HG02610 (cell line): ENCODE measurements at regions not wholly inside any gene's neighbourhood (a gene's known extent, or its start where the extent isn't known, plus 50 kb on each side); places are given as distances from the start of the nearest gene placed in this dataset.
"Not testable (repeated sequence)": the region's sequence is repeated elsewhere in the genome, so short reads cannot be mapped to it uniquely, and the experiment has no call there.

Experiments used
- ATAC-seq: cut with Tn5 transposase; IDR thresholded peaks from one replicate; pipeline ENCODE4 v1.9.1; 2021; ENCODE audit warnings: mild to moderate bottlenecking, moderate library complexity; ENCODE audit not compliant: unreplicated experiment

DNA sequence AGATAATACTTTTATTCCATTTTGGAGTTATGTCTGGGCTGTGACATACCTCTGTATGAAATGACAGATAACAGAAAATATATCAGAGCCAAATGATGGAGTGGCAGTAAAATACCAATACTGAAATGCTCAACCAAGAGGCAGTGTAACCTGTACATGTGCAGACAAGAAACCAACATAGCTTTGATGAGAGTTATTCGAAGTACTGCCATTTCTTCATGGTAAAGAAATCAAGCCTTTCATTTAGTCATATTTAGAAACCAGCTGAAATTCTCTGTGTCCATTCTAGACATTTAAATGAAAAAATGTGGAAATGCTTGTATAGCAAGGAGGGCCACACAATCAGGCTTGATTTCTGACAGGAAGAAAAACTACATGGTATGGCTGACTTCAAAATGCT lies 127.1 kb upstream of the PTPRZ1 start:
- ATAC-seq: no peak

DNA sequence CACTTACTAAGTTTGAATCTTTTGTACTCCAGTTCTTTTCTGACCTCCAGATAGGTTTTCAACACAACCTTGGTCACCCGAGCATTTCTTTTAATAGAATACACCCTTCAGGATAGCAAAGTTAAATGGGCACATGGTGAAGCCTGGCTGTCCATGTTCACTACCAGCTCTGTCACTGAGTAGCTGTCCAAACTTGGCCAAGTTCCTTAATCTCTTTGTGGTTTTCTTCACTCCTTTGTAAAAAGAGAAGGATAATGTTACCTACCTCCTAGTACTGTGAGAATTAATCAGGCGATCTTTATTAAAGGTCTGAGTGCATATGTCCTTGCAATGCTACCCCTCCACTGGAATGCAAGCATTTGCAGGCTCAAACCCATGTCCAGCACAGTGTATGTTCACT lies 128.1 kb upstream of the PTPRZ1 start:
- ATAC-seq: no peak

- ATAC-seq: no peak
These were observed 128.6 kb upstream of the PTPRZ1 start for GRCh38 chr7:121744319-121744718.

DNA sequence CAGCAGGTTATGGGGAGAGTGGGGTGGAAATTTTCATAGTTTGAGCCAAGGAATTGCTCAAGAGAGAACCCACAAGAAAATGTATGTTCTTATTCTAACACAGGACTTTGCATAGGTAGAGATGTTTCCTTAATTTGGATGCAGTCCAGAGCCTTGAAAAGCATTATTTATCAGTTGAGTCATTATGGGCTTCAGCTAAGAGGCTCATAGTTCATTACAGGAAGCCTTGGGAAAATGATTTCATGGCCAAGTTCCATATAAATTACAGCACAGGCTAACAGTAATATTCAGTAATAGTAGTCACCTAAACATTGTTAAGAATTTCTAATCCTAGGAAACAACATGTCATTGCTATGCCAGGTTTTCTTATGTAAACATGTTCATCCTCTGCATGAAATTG lies 131.1 kb upstream of the PTPRZ1 start:
- no peak for ATAC-seq

DNA sequence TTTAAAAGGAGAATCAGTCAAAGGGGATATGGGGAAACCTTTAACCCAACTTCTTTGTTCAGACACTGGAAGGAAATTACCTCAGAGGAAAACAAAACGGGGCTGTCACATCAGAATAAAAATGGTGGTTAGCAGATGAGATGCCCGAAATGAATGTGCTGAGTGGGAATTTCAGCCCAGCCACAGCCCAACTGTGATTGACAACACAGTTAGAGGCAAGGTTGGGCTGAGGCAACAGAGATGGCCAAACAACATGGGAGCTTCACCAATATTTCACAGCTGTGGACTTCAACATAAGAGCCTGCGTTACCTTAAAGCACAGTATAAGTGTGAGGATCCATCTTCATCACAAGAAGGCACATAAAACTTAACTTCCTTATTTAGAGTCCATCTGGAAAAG lies 133.5 kb upstream of the PTPRZ1 start:
- ATAC-seq: no peak

GRCh38 chr7:121730869-121731268 lies 142.1 kb upstream of the PTPRZ1 start:
- ATAC-seq: no peak

DNA sequence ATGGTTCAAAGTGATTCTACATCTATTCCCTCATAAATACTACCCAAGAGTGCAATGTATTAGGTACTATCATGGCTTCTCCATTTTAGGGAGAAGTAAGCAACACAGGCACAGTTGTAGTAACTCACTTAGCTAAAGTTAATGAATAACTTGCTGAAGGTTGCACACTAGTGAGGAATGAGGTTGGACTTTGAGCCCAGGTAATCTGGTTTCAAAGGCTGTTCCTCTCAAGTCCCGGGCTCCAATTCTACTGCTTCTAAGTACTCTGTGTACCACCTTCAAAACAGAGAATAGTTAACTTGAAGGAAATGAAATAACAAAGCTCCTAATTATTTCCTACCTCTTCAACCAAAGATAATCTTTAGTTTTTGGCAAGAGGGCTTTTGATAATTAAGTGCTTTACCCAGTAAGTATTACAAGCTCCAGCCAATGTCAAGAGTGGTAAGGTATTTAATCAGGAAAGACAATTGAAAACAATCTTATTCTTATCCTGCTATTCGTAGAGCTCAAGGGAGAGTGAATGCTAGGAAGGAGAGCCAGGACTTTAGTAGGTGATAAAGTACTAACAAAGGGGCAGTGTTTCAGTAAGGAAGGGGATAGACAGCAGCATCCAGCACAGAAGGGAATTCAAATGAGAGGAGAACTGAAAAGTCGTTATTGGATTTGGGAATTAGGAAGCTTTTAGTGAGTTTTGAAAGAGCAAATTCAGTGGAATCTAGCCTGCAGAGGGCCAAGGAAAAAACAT lies 158.2 kb upstream of the PTPRZ1 start:
- ATAC-seq: no peak

GRCh38 chr7:121712961-121713360 lies 160.0 kb upstream of the PTPRZ1 start:
- ATAC-seq: not testable (repeated sequence)

- no peak for ATAC-seq
These were observed 175.1 kb upstream of the PTPRZ1 start for GRCh38 chr7:121697731-121698316.

- ATAC-seq: no peak
These were observed 176.0 kb upstream of the PTPRZ1 start for GRCh38 chr7:121696954-121697353.

DNA sequence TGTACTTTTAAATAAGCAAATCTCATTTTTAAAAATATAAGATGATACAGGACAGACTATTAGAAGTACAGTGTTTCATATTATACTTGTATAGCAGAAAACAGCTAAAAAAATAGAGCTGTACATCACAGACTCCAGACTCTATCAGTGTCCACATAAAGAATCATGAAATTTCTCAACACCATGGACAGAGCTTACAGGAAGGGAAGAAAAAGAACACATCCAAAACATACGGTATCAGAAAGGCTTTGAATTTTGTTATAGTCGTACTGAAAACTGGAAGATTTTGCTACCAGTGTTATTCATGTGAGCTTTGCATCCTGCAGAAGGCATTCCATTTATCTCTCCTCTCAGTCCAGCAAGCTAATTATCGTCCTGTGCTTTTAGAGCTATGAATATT lies 183.2 kb upstream of the PTPRZ1 start:
- no peak for ATAC-seq

- ATAC-seq: no peak
These were observed 191.3 kb upstream of the PTPRZ1 start for GRCh38 chr7:121681700-121682099.

- no peak for ATAC-seq
These were observed 196.8 kb upstream of the PTPRZ1 start for GRCh38 chr7:121676168-121676567.

GRCh38 chr7:121674455-121674854 lies 198.5 kb upstream of the PTPRZ1 start:
- not testable (repeated sequence) for ATAC-seq

- ATAC-seq: no peak
These were observed 203.8 kb upstream of the PTPRZ1 start for GRCh38 chr7:121669144-121669543.

GRCh38 chr7:121666306-121666705 lies 206.7 kb upstream of the PTPRZ1 start:
- ATAC-seq: no peak

GRCh38 chr7:121643320-121643719 lies 229.6 kb upstream of the PTPRZ1 start:
- ATAC-seq: no peak

DNA sequence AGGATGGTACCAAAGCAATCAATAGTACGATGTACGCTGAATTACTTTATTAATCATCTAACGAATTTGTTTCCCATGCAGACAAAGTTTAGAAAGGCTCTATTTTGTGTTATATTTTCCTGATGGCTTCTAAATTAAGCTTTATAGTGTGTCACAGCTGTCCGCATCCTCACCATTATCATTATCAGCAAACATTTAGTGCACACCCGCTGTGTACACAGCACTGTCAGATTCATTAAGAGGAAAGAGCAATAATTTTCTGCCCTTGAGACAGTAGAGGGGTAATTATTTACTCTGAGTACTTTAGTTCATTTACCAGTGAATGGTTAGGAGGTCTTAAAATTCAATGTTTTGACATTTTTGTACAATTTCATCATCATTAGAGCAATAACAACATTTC lies 233.3 kb upstream of the PTPRZ1 start:
- ATAC-seq: no peak

DNA sequence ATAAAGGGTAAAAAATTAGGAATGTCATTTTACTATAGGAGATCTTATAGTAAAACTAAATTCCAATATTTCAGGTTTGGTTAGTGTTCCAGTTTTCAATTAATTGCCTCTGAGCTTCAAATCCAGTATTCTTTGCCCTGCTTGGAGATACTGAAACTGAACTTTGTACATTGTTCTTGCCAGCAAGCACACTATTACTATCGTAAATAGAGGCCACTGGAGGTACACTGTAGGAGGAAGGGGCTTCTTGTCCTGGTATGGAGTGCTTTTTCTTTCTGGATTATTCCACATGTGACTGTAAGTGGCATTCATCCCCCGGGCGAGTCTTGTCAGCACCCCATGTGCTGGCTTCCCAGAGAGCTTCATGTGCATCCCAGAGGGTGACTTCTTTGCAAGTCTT lies 234.7 kb upstream of the PTPRZ1 start:
- no peak for ATAC-seq

GRCh38 chr7:121634356-121634755 lies 238.2 kb upstream of the FAM3C start:
- no peak for ATAC-seq

DNA sequence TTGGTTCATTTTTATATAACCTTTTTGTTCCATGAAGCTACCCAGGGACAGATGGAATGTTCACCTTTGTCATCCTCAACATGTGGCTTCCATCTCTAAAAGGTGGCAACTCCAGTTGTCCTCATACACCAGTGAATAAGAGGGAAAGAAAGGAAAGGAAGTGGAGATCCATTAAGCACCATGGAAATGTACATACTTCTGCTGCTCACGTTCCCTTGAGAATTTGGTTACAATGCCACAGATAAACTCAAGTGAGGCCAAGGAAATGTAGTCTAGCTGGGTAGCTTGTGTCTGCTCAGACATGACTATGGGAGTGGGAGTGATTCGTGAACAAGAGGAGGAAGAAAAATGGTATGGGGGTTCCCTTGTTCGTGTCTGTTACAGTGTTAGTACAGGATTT lies 237.1 kb upstream of the FAM3C start:
- ATAC-seq: no peak

- ATAC-seq: no peak
These were observed 228.8 kb upstream of the FAM3C start for GRCh38 chr7:121624958-121625357.
